Smooth muscle cell (in vitro differentiated cells): ENCODE measurements at regions not wholly inside any gene's neighbourhood (a gene's known extent, or its start where the extent isn't known, plus 50 kb on each side); places are given as distances from the start of the nearest gene placed in this dataset.

ENCODE experiments used
- DNase-seq: peaks from one replicate; lab custom pipeline; 2025; ENCODE audit not compliant: unreplicated experiment; lab: John Stamatoyannopoulos, UW
- H2AFZ ChIP-seq: fragments of 200-600 bp; sonication (generic); 2 replicates; pipeline ENCODE4 v1.6.0; 2016; ENCODE audit warnings: antibody characterized with exemption, low read depth, mild to moderate bottlenecking
- H3F3A ChIP-seq: fragments of 200-600 bp; sonication (generic); 2 replicates; pipeline ENCODE4 v1.6.0; 2017; ENCODE audit warnings: antibody characterized with exemption, low read depth
- H3K27ac ChIP-seq: fragments of 200-600 bp; sonication (generic); 2 replicates; pipeline ENCODE4 v1.5.1; 2016; ENCODE audit warnings: low read depth, mild to moderate bottlenecking
- H3K27me3 ChIP-seq: fragments of 200-600 bp; sonication (generic); 2 replicates; pipeline ENCODE4 v1.6.1; 2016; ENCODE audit warnings: low read depth, mild to moderate bottlenecking
- H3K36me3 ChIP-seq: fragments of 200-600 bp; sonication (generic); 2 replicates; pipeline ENCODE4 v1.5.1; 2016; ENCODE audit warnings: low read depth
- H3K4me1 ChIP-seq: fragments of 200-600 bp; sonication (generic); 2 replicates; pipeline ENCODE4 v1.5.1; 2016; ENCODE audit warnings: low read depth
- H3K4me2 ChIP-seq: fragments of 200-600 bp; sonication (generic); 2 replicates; pipeline ENCODE4 v1.6.0; 2016; ENCODE audit warnings: mild to moderate bottlenecking
- H3K4me3 ChIP-seq: fragments of 200-600 bp; sonication (generic); 2 replicates; pipeline ENCODE4 v1.5.1; 2016; ENCODE audit warnings: mild to moderate bottlenecking
- H3K79me2 ChIP-seq: fragments of 200-600 bp; sonication (generic); 2 replicates; pipeline ENCODE4 v1.6.0; 2016; ENCODE audit warnings: low read depth, mild to moderate bottlenecking
- H3K9ac ChIP-seq: fragments of 200-600 bp; sonication (generic); 2 replicates; pipeline ENCODE4 v1.6.0; 2016; ENCODE audit warnings: low read depth
- H3K9me3 ChIP-seq: fragments of 200-600 bp; sonication (generic); replicated peaks from 2 replicates; pipeline ENCODE4 v1.5.1; 2016; ENCODE audit warnings: low read depth
- H4K20me1 ChIP-seq: fragments of 200-600 bp; sonication (generic); 2 replicates; pipeline ENCODE4 v1.6.0; 2016; ENCODE audit warnings: low read depth
- CTCF ChIP-seq: fragments of 200-600 bp; sonication (generic); IDR thresholded peaks from 2 replicates; pipeline ENCODE4 v1.5.1; 2017; ENCODE audit warnings: borderline replicate concordance, mild to moderate bottlenecking, antibody characterized with exemption; ENCODE audit not compliant: insufficient read depth, poor library complexity, severe bottlenecking
- WGBS: methylation state at CpG from one replicate; pipeline ENCODE4 v1.1.7; 2016; ENCODE audit warnings: low lambda C conversion rate; 5-methylcytosine and 5-hydroxymethylcytosine counted together

GRCh38 chr4:33283818-33284217, 2563.6 kb downstream of the PCDH7 start:
- no peaks in the 10 kb centered on the region for H4K20me1 ChIP-seq
- H3K9ac ChIP-seq = no peak overlapping the region
- H3K4me1 ChIP-seq = no peaks in the 10 kb centered on the region
- H2AFZ ChIP-seq = no peak overlapping the region
- H3K36me3 ChIP-seq = no peaks in the 10 kb centered on the region
- no peak for DNase-seq
- WGBS = 98% methylated on average over 1 of the region's 1 CpG
- no peak for TF ChIP-seq CTCF
- H3F3A ChIP-seq = no peaks in the 10 kb centered on the region
- H3K27me3 ChIP-seq = no peaks in the 10 kb centered on the region
- H3K79me2 ChIP-seq = no peaks in the 10 kb centered on the region
- H3K4me3 ChIP-seq = no peak overlapping the region
- no peak overlapping the region for H3K4me2 ChIP-seq
- no peaks in the 10 kb centered on the region for H3K9me3 ChIP-seq
- no peak overlapping the region for H3K27ac ChIP-seq

- Histone ChIP-seq H3K27me3 (no peaks in the 10 kb centered on the region), H4K20me1 (no peaks in the 10 kb centered on the region), H3F3A (peaks cover 7% of the 10 kb centered on the region), H3K27ac (no peak overlapping the region), H3K4me1 (peaks cover 13% of the 10 kb centered on the region), H3K4me3 (no peak overlapping the region), H3K79me2 (no peaks in the 10 kb centered on the region), H3K9ac (no peak overlapping the region), H2AFZ (peak overlapping the region; percentile 49), H3K9me3 (no peaks in the 10 kb centered on the region), H3K4me2 (no peak overlapping the region), H3K36me3 (no peaks in the 10 kb centered on the region)
- no peak for TF ChIP-seq CTCF
- no peak for DNase-seq
- 47% methylated on average over 3 of the region's 3 CpGs for WGBS
These were observed 2576.8 kb downstream of the PCDH7 start for GRCh38 chr4:33296876-33297455.

- 0% methylated on average over 2 of the region's 2 CpGs for WGBS
- no peaks in the 10 kb centered on the region for H3K27me3 ChIP-seq
- H3K79me2 ChIP-seq = no peaks in the 10 kb centered on the region
- H3K4me1 ChIP-seq = peaks cover 11% of the 10 kb centered on the region
- DNase-seq = no peak
- no peak overlapping the region for H3K9ac ChIP-seq
- H4K20me1 ChIP-seq = no peaks in the 10 kb centered on the region
- no peak for TF ChIP-seq CTCF
- H3F3A ChIP-seq = peaks cover 12% of the 10 kb centered on the region
- H2AFZ ChIP-seq = no peak overlapping the region
- no peak overlapping the region for H3K4me3 ChIP-seq
- H3K9me3 ChIP-seq = no peaks in the 10 kb centered on the region
- no peaks in the 10 kb centered on the region for H3K36me3 ChIP-seq
- H3K4me2 ChIP-seq = peak overlapping the region; percentile 72
- H3K27ac ChIP-seq = peak overlapping the region; percentile 71
These were observed 2582.2 kb downstream of the PCDH7 start for GRCh38 chr4:33302321-33302720.

- Histone ChIP-seq H3K9ac (no peak overlapping the region), H3K27ac (no peak overlapping the region), H2AFZ (no peak overlapping the region), H3K79me2 (no peaks in the 10 kb centered on the region), H3K4me1 (peaks cover 11% of the 10 kb centered on the region), H3K9me3 (no peaks in the 10 kb centered on the region), H3K36me3 (no peaks in the 10 kb centered on the region), H4K20me1 (no peaks in the 10 kb centered on the region), H3K4me3 (no peak overlapping the region), H3K27me3 (no peaks in the 10 kb centered on the region), H3F3A (peaks cover 6% of the 10 kb centered on the region), H3K4me2 (no peak overlapping the region)
- WGBS = 100% methylated on average over 2 of the region's 2 CpGs
- no peak for DNase-seq
- no peak for TF ChIP-seq CTCF
These were observed 2586.0 kb downstream of the PCDH7 start for GRCh38 chr4:33306131-33306530.
